HCT116 (cell line): ENCODE measurements at regions not wholly inside any gene's neighbourhood (a gene's known extent, or its start where the extent isn't known, plus 50 kb on each side); places are given as distances from the start of the nearest gene placed in this dataset.

Experiments
- ATAC-seq: fragments of 200-7000 bp; cut with Tn5 transposase; 2 replicates; pipeline ENCODE4 v1.9.1; 2020; ENCODE audit warnings: mild to moderate bottlenecking, moderate library complexity
- BruUV-seq: library from RNA; stranded (reverse); fragments of 400-500 nt; replicated peaks from 2 replicates; lab custom pipeline; 2021; lab: Mats Ljungman, UMichigan
- CTCF ChIA-PET: fragments of 300-600 bp; sonication (Branson Sonifier 250); formaldehyde crosslinking; loops from one replicate; lab custom pipeline; 2021; ENCODE audit warnings: antibody characterized with exemption; lab: Charles Lee
- POLR2A ChIA-PET: fragments of 300-600, 350-600 bp; sonication (Branson Sonifier 250); formaldehyde crosslinking; loops from one replicate; lab custom pipeline; 2021; ENCODE audit warnings: antibody characterized with exemption; lab: Charles Lee
- RAD21 ChIA-PET, 2 experiments: fragments of 300-600 bp; sonication (Branson Sonifier 250); formaldehyde crosslinking; loops; one replicate each; lab custom pipeline; 2023; ENCODE audit warnings: low total read pairs in 2 of 2; ENCODE audit not compliant: uncharacterized antibody in 2 of 2, unreplicated experiment in 2 of 2, low non-redundant PET in 1 of 2; lab: Charles Lee
- DNase-seq: peaks from one replicate; pipeline ENCODE4 v3.0.0-alpha.2; 2010; ENCODE audit warnings: low read depth, low spot score
- H2AFZ ChIP-seq: fragments of 200-600 bp; shearing (Covaris generic), sonication (generic); 2 replicates; pipeline ENCODE4 v1.6.1; 2017; ENCODE audit warnings: low read depth, mixed run types, mixed read lengths, antibody characterized with exemption, low read length; ENCODE audit not compliant: poor library complexity, severe bottlenecking
- H3K27ac ChIP-seq: 2 replicates; pipeline ENCODE4 v1.5.1; 2012; ENCODE audit warnings: low read depth, low read length
- H3K27me3 ChIP-seq: fragments of 200-600 bp; sonication (generic); 2 replicates; pipeline ENCODE4 v1.6.1; 2016; ENCODE audit warnings: mixed run types, low read length, mixed read lengths; ENCODE audit not compliant: insufficient read depth
- H3K36me3 ChIP-seq, 2 experiments: fragments of 200-500 bp in 1 of 2; fragments of 200-600 bp in 1 of 2; sonication (Bioruptor generic) in 1 of 2; sonication (generic) in 1 of 2; 2 replicates each; pipeline versions ENCODE4 v1.5.1 to v1.6.1; 2014 to 2016; ENCODE audit warnings: low read length in 2 of 2, inconsistent platforms in 1 of 2, mixed read lengths in 1 of 2, mixed run types in 1 of 2; ENCODE audit not compliant: insufficient read depth in 2 of 2, control insufficient read depth in 1 of 2
- H3K4me1 ChIP-seq, 2 experiments: fragments of 200-600 bp in 1 of 2; sonication (generic) in 1 of 2; 2 replicates each; pipeline versions ENCODE4 v1.5.1 to v1.6.1; 2012 to 2017; ENCODE audit warnings: low read length in 2 of 2, inconsistent platforms in 1 of 2, mild to moderate bottlenecking in 1 of 2, mixed read lengths in 1 of 2, mixed run types in 1 of 2, moderate library complexity in 1 of 2; ENCODE audit not compliant: insufficient read depth in 2 of 2, control insufficient read depth in 1 of 2
- H3K4me2 ChIP-seq: fragments of 200-600 bp; sonication (generic); 2 replicates; pipeline ENCODE4 v1.6.1; 2017; ENCODE audit warnings: mixed run types, low read length, mixed read lengths
- H3K4me3 ChIP-seq, 2 experiments: fragments of 200-600 bp in 1 of 2; sonication (generic) in 1 of 2; replicated peaks in 1 of 2; 2 replicates each; pipeline ENCODE4 v1.5.1; 2011 to 2016; ENCODE audit warnings: low read length in 2 of 2, control low read depth in 1 of 2, low read depth in 1 of 2, mild to moderate bottlenecking in 1 of 2, mixed read lengths in 1 of 2, mixed run types in 1 of 2
- H3K79me2 ChIP-seq: fragments of 200-600 bp; sonication (generic); 2 replicates; pipeline ENCODE4 v1.6.1; 2017; ENCODE audit warnings: mild to moderate bottlenecking, mixed run types, low read length, moderate library complexity, mixed read lengths; ENCODE audit not compliant: insufficient read depth
- H3K9ac ChIP-seq: fragments of 200-600 bp; sonication (generic); 2 replicates; pipeline ENCODE4 v1.6.1; 2016; ENCODE audit warnings: low read length, mixed read lengths
- H3K9me2 ChIP-seq: fragments of 200-600 bp; sonication (generic), shearing (Covaris generic); 2 replicates; pipeline ENCODE4 v1.6.1; 2017; ENCODE audit warnings: mixed run types, mild to moderate bottlenecking, moderate library complexity; ENCODE audit not compliant: insufficient read depth
- H3K9me3 ChIP-seq, 2 experiments: fragments of 200-500 bp in 1 of 2; fragments of 200-600 bp in 1 of 2; sonication (Bioruptor generic) in 1 of 2; sonication (generic) in 1 of 2; 2 replicates each; pipeline ENCODE4 v1.6.1; 2014 to 2017; ENCODE audit warnings: low read length in 2 of 2, mixed read lengths in 2 of 2, inconsistent platforms in 1 of 2, low read depth in 1 of 2, mild to moderate bottlenecking in 1 of 2, mixed run types in 1 of 2, moderate library complexity in 1 of 2; ENCODE audit not compliant: control insufficient read depth in 1 of 2, insufficient read depth in 1 of 2
- H4K20me1 ChIP-seq: fragments of 200-600 bp; sonication (generic), shearing (Covaris generic); 2 replicates; pipeline ENCODE4 v1.6.1; 2017; ENCODE audit warnings: mixed run types, mild to moderate bottlenecking, moderate library complexity; ENCODE audit not compliant: insufficient read depth
- ATF3 ChIP-seq: IDR thresholded peaks from 2 replicates; pipeline ENCODE4 v1.6.1; 2012
- CTCF ChIP-seq, 3 experiments: fragments of 200-600 bp in 1 of 3; sonication (generic) in 1 of 3; IDR thresholded peaks in 2 of 3; conservative IDR thresholded peaks in 1 of 3; 2 replicates each; pipeline ENCODE4 v1.5.1; 2012 to 2017; ENCODE audit warnings: low read depth in 2 of 3, low read length in 2 of 3, antibody characterized with exemption in 1 of 3, borderline replicate concordance in 1 of 3, control low read depth in 1 of 3, mild to moderate bottlenecking in 1 of 3, mixed read lengths in 1 of 3, mixed run types in 1 of 3, moderate library complexity in 1 of 3; ENCODE audit not compliant: insufficient read depth in 1 of 3
- EGR1 ChIP-seq: IDR thresholded peaks from 2 replicates; pipeline ENCODE4 v1.6.1; 2012; ENCODE audit warnings: low read depth
- EZH2phosphoT487 ChIP-seq: fragments of 200-600 bp; IDR thresholded peaks from 2 replicates; pipeline ENCODE4 v1.6.1; 2018; ENCODE audit warnings: antibody characterized with exemption, borderline replicate concordance
- POLR2A ChIP-seq: IDR thresholded peaks from 2 replicates; pipeline ENCODE4 v1.7.0; 2011; ENCODE audit warnings: borderline replicate concordance; ENCODE audit not compliant: insufficient read depth, insufficient read length; ENCODE audit errors: extremely low read depth
- POLR2AphosphoS5 ChIP-seq: IDR thresholded peaks from 2 replicates; pipeline ENCODE4 v1.6.1; 2011; ENCODE audit warnings: mild to moderate bottlenecking, low read depth, low read length, moderate library complexity
- REST ChIP-seq: IDR thresholded peaks from 2 replicates; pipeline ENCODE4 v1.6.1; 2012; ENCODE audit warnings: low read depth
- SRF ChIP-seq: IDR thresholded peaks from 2 replicates; pipeline ENCODE4 v1.6.1; 2012; ENCODE audit warnings: low read depth
- ZNF274 ChIP-seq: fragments of 200-500 bp; sonication (Bioruptor generic); IDR thresholded peaks from 2 replicates; pipeline ENCODE4 v1.6.1; 2014; ENCODE audit warnings: mild to moderate bottlenecking, low read depth, low read length, inconsistent platforms
- intact Hi-C: fragments of 100-400 bp; cut with micrococcal nuclease; formaldehyde crosslinking; loops from 2 replicates; pipeline ENCODE4 v1.10.0; 2022

- DNase-seq (no peak), ATAC-seq (no peak)
- Histone ChIP-seq H3K9me2 (no peaks in the 10 kb centered on the region), H3K4me3 (no peak overlapping the region), H3K79me2 (no peaks in the 10 kb centered on the region), H3K9ac (no peak overlapping the region)
- RAD21 ChIA-PET: no interaction called here
- POLR2A ChIA-PET: no interaction called here
- TF ChIP-seq POLR2A: no peak
- TF ChIP-seq ATF3: no peak
- no peak for TF ChIP-seq EZH2phosphoT487
- TF ChIP-seq EGR1: no peak
- no peak for TF ChIP-seq REST
- no peak for TF ChIP-seq SRF
- no peak for TF ChIP-seq POLR2AphosphoS5
- TF ChIP-seq ZNF274: no peak
- no peak for TF ChIP-seq CTCF (IDR thresholded peaks at IDR 0.05 in 2 of 3, conservative IDR thresholded peaks at IDR 0.05 in 1 of 3; ENCODE audit: borderline replicate concordance in 1 of 3, insufficient read depth in 1 of 3, low read depth in 2 of 3, low read length in 2 of 3)
- TF ChIP-seq, all 23 proteins: peak for 0
- H3K27me3 ChIP-seq: no peaks in the 10 kb centered on the region
- no peaks in the 10 kb centered on the region for H3K9me3 ChIP-seq
- BruUV-seq: no TSS peak
- CTCF ChIA-PET: no interaction called here
- H3K4me2 ChIP-seq: no peak overlapping the region
- intact Hi-C loops: no loop called here
- no peaks in the 10 kb centered on the region for H4K20me1 ChIP-seq
- no peak overlapping the region for H2AFZ ChIP-seq
- H3K36me3 ChIP-seq: no peaks in the 10 kb centered on the region
- no peak overlapping the region for H3K27ac ChIP-seq
- H3K4me1 ChIP-seq: no peaks in the 10 kb centered on the region
Measured at GRCh38 chr9:7490317-7491108, 309.1 kb downstream of the DMAC1 start.
